ENCODE measurements at regions not wholly inside any gene's neighbourhood (a gene's known extent, or its start where the extent isn't known, plus 50 kb on each side); places are given as distances from the start of the nearest gene placed in this dataset.

DNA sequence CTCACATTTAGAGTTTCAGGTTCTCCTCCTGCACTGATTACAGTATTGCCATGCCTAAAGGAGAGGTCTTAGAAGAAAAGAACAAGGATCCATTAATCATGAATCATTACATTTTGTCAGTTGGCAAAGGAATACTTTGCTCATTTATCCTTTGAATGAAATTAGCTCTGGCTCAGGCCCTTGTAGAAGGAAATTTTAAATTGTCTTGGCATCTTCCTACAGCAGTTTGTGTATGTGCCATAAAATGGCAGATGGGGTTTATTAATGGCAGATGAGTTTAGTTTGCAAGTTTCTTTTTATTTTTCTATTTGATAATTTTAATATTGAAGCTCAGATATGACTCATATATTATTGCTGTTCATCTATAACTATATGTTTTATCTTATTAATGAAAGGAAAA lies 181.2 kb upstream of the EPHA3 start:
- DNase-seq (ENCODE audit: low read depth), result no peak
- H3K4me3 ChIP-seq (ENCODE audit: low read length), result no peak overlapping the region
- TF ChIP-seq, protein P1, sequence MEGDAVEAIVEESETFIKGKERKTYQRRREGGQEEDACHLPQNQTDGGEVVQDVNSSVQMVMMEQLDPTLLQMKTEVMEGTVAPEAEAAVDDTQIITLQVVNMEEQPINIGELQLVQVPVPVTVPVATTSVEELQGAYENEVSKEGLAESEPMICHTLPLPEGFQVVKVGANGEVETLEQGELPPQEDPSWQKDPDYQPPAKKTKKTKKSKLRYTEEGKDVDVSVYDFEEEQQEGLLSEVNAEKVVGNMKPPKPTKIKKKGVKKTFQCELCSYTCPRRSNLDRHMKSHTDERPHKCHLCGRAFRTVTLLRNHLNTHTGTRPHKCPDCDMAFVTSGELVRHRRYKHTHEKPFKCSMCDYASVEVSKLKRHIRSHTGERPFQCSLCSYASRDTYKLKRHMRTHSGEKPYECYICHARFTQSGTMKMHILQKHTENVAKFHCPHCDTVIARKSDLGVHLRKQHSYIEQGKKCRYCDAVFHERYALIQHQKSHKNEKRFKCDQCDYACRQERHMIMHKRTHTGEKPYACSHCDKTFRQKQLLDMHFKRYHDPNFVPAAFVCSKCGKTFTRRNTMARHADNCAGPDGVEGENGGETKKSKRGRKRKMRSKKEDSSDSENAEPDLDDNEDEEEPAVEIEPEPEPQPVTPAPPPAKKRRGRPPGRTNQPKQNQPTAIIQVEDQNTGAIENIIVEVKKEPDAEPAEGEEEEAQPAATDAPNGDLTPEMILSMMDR (conservative IDR thresholded peaks at IDR 0.05; ENCODE audit: low read length), result no peak

DNA sequence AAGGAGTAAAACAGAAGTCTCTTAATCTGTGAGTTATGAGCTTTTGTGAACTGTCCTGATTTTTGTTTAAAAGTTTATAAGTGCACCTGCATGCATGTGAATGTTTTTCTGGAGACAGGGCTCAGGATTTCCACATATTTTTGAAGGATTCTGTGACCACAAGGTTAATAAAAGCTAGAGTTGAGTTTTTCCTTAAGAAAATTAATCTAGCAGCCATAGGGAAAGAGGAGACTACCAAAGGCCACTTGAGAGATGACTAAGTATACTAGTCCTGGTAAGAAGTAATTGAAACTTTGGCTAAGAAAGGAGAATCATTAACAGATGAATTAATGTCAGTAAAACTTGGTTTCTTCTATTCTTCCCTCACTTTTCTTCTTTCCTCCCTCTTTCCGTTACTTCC lies 176.8 kb upstream of the EPHA3 start:
- TF ChIP-seq, protein P1 (conservative IDR thresholded peaks at IDR 0.05; ENCODE audit: low read length), result no peak
- DNase-seq (ENCODE audit: low read depth), result no peak
- H3K4me3 ChIP-seq (ENCODE audit: low read length), result no peak overlapping the region

DNA sequence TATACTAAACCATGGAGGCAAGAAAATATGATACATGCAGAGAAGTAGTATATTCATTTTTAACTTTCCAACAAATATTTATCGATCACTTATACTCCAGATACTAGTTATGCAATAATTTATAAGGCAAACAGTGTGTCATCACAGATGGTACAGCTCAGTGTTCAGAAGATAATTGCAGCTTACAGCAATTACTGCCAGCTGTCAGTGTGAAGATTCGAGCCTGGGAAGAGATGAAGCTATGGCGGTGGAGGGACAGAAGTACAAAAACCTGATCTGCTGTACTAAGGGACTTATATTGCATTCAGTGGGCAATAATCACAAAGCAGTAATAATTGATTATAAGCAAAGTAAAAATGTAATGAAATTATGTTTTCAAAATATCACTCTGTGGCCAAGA lies 170.6 kb upstream of the EPHA3 start:
- no peak for DNase-seq (ENCODE audit: low read depth)
- TF ChIP-seq, protein P1 (conservative IDR thresholded peaks at IDR 0.05; ENCODE audit: low read length), result no peak
- no peak overlapping the region for H3K4me3 ChIP-seq (ENCODE audit: low read length)

DNA sequence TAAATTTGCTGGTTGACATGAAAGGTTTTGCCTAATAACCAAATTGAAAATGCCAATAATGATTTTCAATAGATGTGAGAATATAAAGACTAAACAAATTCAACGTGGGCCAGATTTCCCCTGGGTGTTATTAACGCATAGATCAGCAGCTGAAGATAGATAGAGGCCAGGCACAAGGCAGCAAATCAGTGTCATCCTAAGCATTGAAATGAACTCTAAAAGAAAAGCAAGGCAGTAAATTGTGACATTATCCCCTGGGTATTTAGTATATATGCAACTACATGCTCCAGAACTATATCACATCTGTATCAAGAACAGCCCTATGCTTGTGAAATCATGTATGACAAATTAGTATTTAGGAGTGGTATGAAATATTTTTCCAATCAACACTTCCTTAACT lies 167.1 kb upstream of the EPHA3 start:
- TF ChIP-seq, protein P1 (conservative IDR thresholded peaks at IDR 0.05; ENCODE audit: low read length), result no peak

DNA sequence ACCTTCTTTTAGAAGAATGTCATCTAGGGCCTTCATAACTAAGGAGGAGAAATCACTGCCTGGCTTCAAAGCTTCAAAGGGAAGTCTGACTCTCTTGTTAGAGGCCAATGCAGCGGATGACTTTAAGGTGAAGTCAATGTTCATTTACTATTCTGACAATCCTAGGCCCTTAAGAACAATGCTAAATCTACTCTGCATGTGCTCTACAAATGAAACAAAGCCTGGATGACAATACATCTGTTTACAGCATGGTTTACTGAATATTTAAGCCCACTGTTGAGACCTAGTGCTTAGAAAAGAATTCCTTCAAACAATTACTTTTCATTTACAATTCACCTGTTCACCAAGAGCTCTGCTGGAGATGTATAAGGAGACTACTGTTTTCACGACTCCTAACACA lies 160.4 kb upstream of the EPHA3 start:
- no peak overlapping the region for H3K4me3 ChIP-seq (ENCODE audit: low read length)
- TF ChIP-seq, protein P1 (conservative IDR thresholded peaks at IDR 0.05; ENCODE audit: low read length), result no peak
- DNase-seq (ENCODE audit: low read depth), result no peak

More for the DNA sequence above, 167.1 kb upstream of the EPHA3 start:
- no peak overlapping the region for H3K4me3 ChIP-seq (ENCODE audit: low read length)
- DNase-seq (ENCODE audit: low read depth), result no peak

DNA sequence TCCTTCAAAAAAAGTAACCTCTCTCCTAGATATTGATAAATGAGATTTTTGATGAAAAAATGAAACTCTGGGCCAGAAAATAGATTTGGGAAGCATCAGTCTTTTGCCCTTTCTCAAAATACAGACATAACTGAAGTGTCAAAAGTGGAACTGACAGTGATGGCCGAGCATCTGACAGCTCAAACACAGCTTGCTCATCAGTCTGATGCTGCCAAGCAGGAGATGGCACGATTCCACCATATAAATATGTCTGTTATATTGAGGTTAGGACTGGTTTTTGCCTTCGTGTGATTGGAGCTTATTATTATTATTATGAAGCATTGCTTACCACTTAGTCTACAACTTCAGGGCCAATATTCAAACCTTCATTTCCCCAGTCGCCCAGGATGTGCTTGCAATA lies 152.6 kb upstream of the EPHA3 start:
- TF ChIP-seq, protein P1 (conservative IDR thresholded peaks at IDR 0.05; ENCODE audit: low read length), result no peak
- no peak overlapping the region for H3K4me3 ChIP-seq (ENCODE audit: low read length)
- no peak for DNase-seq (ENCODE audit: low read depth)

DNA sequence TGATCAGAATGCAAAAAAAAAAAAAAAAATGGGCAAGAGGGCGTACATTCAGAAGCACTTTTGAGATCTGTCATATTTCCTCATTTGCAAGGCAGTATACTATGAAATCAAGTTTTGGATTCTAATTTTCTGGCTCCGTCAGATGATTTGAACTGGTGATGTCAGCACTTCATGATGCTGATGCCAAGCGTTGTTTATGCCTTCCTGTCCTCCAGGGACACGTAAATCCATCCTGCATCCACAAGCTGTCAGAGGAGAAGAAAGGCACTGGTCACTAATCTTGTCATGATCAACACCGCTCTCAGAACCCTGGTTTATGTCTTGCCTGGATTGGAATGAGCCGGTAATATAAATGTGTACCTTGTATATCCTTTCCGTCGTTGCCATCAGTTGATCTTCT lies 152.1 kb upstream of the EPHA3 start:
- DNase-seq (ENCODE audit: low read depth), result no peak
- TF ChIP-seq, protein P1 (conservative IDR thresholded peaks at IDR 0.05; ENCODE audit: low read length), result no peak

More for the DNA sequence above, 152.1 kb upstream of the EPHA3 start:
- no peak overlapping the region for H3K4me3 ChIP-seq (ENCODE audit: low read length)

Data from AG10803 (cell line).